HG03280 (cell line): ENCODE measurements at regions not wholly inside any gene's neighbourhood (a gene's known extent, or its start where the extent isn't known, plus 50 kb on each side); places are given as distances from the start of the nearest gene placed in this dataset.
"Not testable (repeated sequence)": the region's sequence is repeated elsewhere in the genome, so short reads cannot be mapped to it uniquely, and the experiment has no call there.

ENCODE experiments used
- ATAC-seq: cut with Tn5 transposase; IDR thresholded peaks from one replicate; pipeline ENCODE4 v1.9.1; 2021; ENCODE audit warnings: mild to moderate bottlenecking, moderate library complexity; ENCODE audit not compliant: unreplicated experiment

DNA sequence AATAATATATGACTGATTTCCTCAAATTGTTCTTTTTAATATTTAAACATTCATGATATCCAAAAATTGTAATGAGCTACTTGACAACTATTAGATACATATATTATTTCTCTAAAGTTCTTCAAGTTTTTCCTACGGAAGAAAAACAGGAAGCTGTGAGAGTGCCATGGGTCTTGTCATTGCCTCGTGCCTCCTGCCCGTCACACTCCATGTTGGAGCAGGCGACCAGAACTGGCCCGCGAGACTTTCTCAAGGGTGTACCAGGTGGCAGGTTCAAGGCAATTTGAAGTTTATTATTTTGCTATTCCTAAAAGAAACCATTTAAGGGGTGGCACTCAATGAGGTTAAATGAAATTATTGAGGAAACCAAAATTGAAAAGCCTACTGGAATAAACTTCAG lies 337.2 kb downstream of the HACE1 start:
- ATAC-seq: no peak

DNA sequence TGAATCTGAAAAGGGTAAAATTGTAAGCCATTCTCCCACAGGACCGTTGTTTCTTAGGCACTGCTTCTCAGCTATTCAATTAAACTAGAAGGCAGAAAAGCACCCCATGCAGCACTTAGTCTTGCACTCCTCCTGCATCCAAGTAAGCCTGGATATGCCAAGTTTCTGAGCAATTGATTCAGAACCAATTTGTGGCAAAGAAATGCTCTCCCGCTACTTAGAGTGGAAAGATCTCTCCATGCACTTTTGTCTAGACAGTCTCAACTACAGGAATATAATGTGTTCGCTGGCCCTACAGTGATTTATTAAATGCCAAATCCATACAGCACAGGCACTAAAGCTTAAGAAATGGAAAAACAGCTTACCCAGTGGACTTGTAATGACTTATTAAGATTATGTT lies 338.5 kb downstream of the HACE1 start:
- no peak for ATAC-seq

DNA sequence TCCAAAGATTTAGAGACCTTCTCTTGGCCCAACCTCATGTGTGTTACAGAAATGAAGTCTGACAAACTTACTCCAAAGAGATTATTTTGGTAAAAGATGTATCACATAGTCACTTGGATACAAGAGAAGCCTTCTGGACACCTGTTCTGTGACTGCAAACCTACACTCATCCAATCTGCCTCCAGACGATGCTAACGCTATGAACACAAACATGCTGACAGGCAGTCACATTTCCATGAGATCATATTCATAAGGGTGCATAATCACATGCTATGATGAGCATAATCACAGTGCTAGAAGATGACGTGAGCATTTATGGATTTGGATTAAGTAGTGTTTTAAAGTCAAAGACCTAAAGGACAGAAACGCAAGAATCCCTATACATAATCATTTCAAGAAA lies 340.2 kb downstream of the HACE1 start:
- ATAC-seq: no peak

DNA sequence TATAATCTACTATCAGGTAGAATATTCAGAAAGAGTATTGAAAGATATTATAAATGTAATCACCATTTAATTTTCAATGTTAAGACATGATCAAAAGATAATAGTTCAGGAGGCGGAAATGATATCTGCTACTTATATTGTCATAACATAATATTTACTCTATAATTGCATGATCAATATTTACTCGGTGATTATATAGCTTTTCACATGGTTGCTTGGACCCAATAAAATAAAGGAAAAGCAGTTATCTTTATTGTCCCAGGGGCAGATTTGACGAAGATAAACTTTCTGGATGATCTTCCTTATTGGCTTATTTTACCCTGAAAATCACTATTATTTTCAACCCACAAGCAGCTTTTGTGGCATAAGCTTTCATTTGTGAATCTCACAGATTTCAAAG lies 350.4 kb downstream of the HACE1 start:
- ATAC-seq: no peak

DNA sequence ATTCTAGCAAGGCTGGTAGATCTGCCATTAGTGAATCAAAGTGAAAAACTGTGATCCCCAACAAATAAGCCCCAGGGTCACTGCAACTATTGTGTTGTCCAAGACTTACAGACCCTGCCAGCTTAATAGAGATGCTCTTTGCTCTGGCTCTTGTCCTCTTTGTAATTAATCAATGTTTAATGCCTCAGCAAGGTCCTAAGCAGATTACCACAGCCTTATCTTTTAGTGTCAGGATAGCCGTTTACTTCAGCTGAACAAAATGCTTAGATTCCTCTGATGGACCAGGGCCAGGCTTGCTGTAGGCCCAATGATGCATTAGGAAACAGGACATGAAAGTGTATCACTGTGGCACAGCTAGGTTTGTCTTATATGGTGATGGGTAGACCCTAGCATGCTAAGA lies 353.3 kb downstream of the HACE1 start:
- no peak for ATAC-seq

DNA sequence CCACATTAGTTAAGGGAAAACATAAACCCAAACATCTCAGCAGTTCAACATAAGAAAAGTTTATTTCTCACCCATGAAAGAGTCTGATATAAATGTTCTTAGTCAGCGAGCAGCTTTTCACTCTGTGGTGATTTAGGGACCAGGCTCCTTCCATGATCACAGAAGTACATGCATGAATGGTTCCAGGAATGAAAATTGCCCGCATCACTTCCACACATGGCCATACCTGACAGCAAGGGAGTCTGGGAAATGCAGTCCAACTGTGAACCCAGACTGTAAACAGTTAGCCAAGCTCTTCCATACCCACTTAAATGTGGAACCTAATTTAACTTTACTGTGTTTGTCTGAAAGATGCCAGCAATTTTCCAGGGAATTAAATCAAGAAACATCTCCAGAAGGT lies 353.9 kb downstream of the HACE1 start:
- ATAC-seq: no peak

DNA sequence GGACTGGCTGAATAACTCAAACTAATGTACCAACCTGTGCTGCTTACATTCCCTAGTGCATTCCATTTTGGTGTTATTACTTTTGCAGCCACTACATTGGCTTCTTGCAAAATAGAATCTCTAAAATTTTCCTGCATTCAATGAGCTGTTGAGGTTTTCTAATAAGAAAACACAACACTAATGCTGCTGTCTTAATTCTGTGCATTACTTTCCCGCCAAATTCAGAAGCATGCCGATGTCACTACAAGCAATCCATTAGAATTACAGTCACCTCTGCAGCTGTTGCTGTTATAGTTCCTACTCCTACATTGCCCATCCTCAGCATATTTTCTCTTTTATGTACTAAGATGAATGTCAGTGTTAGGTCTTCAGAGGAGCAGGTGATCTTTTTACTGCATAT lies 359.5 kb downstream of the HACE1 start:
- ATAC-seq: no peak

DNA sequence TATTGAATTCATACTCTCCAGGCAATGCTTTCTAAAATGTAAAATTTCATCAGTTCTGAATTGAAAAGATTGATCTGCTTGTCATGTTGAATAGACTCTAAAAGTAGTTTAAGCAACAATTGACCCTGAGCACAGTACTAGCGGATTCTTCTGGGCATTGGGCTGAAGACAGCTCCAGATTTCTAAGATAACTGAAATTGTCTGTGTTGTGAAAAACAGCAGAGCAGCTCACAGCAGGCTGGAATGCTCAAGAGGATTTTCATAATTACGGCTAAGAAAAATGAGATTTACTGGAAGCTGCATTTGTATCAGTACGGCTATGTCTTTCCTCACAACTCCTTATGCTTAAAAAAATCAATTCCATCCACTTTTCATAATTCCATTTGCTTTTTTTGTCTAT lies 373.7 kb downstream of the HACE1 start:
- no peak for ATAC-seq

DNA sequence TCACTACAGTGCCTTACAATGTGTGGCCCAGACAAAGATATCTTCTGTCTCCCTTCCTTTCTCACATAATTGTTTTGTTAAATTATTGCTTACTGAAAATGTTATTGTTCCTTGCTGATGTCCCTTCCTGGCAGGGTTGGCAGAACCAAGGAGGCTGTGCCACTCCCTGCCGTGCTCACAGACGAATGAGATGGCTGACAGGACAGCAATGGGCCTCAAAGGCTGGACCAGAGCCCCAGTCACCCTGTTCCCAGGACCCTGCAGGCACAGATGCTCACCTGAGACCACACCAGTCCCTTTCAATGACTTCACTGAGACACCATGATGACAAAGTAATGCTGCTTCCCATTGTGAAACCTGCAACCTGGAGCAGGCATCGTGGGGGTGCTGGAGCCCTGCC lies 375.1 kb downstream of the HACE1 start:
- ATAC-seq: no peak

DNA sequence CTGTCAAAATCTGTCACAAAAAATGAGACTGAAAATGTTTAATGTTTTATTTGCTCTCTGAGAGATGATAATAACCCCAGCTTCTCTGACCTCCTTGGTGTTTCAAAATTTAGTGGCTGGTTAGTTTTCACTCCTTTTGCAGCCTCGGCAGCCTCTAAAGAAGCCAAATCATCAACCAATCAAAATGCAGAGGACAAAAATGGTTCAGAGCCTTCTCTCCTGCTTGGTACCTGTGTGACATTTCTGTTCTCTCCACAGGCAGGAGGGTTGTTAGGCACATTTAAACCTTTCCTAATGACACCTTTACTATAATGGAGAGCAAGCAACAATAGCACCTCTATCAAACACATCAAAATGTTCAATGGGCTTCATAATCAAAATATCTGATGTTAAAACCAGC lies 375.5 kb downstream of the HACE1 start:
- ATAC-seq: no peak

DNA sequence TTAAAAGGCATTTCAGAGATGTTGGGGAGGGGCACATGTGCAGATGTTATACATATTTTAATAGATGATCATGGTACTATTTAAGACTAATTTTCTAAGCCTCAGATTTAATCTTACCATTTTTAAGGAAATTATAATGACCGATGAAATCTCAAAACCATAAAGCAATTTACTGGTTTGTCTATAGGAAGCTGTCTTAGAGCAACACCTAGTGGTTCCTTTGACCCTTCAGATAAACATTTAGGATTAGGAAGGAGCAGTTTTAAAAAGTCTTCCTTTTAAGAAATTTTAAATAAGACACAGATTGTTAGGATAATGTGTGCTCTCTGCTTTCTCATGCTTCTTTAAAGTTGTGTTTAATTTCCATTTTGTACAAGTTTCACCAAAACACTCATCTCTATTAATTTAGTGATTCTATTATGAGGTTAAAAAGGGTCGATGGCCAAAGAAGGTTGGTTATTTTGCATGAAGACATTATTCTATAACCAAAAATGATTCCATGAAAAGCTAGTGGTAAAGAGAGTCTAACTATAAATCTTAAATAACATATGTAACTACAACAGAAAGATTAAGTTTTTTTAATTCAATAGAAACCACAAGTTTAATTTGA lies 376.4 kb downstream of the HACE1 start:
- no peak for ATAC-seq

DNA sequence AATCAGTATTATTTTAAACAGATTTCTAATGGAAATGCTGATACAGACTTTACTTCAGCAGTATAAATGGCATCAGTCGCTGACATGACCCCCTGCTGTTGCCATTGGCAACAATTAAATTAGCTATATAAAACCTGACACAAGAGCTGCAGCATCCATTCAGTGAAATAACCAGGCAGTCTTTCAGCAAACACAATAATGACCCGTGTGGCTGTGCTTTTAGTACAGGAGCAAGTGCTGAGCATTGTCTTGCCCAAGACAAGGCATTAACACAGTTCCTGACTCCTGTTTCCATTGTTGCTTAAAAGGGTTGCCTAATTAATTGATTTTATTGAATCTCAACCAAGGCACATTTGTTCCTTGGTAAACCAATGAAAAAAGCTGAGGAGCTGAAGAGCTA lies 382.1 kb downstream of the HACE1 start:
- no peak for ATAC-seq

DNA sequence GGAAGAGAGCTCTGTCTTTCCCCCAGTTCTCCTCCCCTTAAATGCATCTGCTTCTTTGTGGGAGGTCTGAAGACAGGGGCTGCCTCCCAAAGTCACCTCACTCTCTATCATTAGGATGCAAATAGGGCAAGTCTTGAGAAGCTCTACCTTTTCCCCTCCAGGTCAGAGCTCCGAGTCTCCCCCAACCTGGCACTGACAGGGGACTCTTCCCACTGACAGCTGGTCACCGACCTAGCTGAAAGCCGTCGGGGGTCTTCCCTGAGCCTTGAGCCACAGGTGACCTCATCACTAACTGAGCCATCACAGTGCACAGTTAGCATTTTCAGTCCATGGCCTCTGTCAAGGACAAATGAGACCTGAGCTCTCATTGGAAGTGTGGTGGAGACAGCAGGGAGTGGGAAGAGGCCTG lies 386.7 kb downstream of the HACE1 start:
- ATAC-seq: no peak

DNA sequence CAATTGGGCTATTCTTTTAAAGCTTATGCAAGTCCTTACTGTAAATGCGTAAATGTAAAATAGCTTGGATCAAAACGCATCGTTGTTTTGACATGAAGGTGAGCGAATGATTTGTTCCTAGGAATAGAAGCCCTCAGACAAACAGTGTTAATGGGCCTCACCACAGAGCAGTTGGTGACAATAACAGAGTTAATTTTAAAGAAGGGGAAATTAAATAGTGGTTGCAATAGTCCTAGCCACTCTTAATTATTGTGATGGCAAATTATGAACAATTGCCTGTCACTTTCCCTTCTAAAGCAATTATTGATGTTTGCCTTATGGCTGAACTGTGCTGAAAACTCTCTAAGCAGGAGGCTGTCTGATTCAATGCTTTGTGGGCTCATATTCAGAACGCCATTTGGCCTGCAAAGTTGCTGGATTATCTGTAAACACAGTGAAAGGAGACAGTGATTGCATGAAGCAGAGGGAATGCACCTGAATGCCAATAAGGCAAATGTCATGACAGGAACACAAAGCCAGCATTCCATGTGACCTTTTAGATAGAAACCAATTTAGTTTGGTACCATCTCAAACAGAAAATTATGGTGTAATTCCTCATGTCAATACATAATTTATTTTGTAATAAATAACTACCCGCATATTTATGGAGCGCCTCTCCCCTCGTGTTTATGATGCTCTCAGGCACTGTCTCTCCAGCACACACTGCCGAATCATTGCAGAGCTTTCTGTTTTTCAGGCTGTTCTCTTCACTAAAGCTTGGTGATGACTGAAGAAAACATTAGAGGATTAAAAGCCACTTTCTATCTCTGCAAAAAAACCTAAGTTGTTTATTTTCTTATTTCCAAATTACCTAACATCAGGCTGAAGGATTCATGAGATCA lies 387.5 kb downstream of the HACE1 start:
- ATAC-seq: no peak

DNA sequence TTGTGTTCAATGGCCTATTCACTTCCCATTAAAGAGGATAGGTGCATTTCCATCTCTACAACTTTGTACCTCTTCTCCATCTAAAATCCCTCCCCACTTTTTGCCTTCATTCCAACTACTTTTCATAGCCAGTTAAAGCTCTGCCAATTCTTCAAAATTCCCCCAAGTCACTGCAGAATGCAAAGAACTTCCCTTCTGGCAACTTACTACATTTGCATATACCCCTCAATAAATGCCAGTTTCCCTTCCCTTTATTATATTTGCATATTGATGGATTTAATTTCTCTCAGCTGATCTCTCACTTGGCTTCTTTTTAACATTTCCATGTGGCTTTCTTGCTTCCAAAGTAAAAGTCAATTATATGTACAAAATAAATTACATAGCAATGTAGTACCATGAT lies 393.4 kb downstream of the HACE1 start:
- no peak for ATAC-seq

DNA sequence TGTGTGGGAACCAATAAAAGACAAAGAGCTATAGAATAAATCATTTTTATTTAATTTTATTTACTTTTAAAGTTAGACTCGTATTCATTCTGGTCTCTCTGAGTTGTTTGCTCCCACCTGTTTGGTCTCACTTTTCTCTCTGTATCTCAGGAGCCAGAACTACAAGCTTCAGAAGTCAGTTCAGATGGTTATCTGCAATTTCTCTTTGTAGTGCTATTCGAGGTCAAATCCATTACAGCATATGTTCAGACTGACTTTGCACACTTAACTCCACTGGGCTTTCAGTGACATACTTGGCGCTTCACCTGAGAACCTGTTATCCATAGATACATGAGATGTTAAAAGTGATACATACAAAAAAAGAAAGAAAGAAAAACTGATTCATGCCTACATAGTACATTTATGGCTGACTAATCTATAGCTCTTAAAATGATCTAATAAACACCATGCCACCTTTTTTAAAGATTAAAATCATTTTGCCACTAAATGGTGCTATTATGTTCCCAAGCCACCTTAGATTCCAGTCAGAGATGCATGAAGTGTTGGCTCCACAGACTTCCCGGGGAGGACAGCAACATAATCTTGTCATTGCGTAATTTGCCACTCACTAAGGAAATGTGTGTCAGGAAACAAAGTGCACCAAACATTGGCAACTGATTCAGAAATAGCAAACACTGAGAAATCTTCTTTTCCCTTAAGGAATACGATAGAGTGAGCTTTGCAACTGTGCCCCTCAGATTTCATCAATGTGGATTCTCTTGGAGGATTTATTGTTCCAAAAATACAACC lies 396.7 kb downstream of the HACE1 start:
- no peak for ATAC-seq

DNA sequence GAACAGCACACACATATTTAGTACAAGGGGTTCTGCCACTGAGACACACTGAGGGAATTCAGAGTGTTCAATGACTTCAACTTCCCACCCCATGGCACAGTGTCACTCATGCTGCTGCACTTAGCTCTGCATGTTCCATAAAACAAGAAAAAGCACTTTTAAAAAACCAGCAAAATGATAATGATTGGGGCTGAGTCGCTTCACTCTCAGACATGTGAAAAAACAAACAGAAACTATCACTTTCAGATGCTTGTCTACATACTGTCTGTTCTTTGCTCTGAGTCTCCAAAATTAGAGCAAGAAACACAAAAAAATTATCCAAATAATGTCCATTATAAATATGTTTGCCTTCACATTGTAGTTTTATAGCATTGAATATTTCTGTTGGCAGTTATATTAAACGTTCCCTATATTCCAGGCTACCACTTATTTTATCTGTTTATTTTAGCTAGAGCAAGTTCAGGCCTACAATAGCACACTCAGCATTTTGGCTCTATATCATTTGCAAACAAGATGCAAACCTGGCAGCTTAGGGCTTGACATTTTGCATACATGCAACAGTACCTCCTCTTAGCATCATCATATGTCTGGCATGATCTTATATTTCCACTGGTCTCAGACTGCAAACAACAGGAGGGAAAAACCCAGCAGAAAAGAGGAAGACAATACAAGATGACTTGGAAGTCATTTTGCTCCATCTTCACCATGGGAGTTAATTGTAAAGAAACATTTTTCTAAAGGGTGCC lies 398.8 kb downstream of the HACE1 start:
- ATAC-seq: peak; percentile 56

DNA sequence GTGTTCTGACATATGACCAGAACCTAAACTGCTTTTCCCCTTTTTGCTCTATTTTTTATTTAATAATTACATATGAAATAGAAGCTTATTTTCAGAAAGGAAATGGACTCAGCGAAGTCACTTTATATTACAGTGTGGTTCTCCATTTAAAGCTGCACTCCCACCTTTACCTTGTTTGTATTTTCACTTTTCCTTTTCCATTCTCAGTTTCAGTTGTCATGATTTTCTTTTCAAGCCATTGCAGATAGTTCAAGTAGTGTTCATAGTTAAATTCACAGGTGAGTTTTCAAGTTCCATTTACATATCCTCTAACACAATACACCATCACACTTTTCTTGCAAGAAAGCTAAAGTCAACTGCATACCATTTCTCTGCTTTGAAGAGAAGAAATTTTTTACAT lies 400.2 kb downstream of the HACE1 start:
- ATAC-seq: peak; percentile 54

DNA sequence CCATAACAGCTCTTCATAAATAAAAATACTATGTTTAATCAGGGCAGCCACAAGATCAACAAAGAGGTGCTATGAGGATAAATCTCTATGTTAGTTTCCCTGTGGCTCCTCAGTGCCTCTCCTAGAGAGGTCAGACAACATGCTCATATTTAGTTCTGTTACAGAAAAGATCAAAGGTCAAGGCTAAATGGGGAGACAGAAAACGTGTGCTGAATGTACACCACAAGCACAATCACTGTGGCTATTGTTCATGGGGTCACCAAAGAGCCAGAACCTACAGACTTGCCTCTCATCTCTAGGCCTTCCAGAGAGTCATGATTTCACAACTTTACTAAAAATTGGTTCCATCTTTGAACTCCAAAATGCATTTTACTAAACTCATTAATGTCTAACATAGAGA lies 409.8 kb downstream of the HACE1 start:
- no peak for ATAC-seq

DNA sequence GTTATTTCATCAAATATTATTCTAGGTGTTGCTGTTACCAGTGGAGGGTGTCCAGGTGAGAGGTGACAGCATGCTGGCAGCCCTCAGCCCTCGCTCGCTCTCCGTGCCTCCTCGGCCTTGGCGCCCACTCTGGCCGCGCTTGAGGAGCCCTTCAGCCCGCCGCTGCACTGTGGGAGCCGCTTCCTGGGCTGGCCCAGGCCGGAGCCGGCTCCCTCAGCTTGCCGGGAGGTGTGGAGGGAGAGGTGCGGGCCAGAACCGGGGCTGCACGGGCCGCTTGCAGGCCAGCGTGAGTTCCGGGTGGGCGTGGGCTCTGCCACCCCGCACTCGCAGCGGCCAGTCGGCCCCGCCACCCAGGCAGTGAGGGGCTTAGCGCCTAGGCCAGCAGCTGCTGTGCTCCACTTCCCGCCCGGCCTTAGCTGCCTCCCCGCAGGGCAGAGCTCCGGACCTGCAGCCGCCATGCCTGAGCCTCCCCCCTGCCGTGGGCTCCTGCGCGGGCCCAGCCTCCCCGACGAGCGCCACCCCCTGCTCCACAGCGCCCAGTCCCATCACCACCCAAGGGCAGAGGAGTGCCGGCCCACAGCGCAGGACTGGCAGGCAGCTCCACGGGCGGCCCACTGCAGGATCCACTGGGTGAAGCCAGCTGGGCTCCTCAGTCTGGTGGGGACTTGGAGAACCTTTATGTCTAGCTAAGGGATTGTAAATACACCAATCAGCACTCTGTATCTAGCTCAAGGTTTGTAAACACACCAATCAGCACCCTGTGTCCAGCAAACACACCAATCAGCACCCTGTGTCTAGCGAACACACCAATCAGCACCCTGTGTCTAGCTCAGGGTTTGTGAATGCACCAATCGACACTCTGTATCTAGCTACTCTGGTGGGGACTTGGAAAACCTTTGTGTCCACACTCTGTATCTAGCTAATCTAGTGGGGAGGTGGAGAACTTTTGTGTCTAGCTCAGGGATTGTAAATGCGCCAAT lies 413.3 kb downstream of the HACE1 start:
- not testable (repeated sequence) for ATAC-seq
